ENCODE measurements at regions not wholly inside any gene's neighbourhood (a gene's known extent, or its start where the extent isn't known, plus 50 kb on each side); places are given as distances from the start of the nearest gene placed in this dataset.

DNA sequence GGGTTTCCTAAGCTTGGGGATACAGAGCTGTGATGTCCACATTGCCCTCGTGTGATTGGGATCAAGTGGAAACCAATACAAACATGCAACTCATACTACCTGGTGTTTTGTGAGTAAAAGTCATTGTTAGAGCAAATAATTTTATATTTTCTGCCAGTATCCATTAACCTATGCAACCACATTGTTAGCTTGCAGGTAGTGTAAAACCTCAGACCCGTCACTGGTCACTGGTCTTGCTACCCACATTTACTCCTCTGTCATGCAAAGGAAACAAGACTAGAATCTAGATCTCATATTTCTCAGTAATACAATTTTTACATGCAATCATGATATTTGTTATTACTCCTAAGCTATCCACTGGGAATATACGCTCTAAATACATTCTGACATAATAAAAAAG is 324.3 kb upstream of the NDST4 start:
- no peak for DNase-seq
- Mint-ChIP-seq H3K4me3 (no peak overlapping the region), H3K9me3 (peaks cover 42% of the 10 kb centered on the region), H3K4me1 (ENCODE audit: low read depth) (no peaks in the 10 kb centered on the region), H3K27ac (no peak overlapping the region), H3K27me3 (ENCODE audit: insufficient read depth) (no peaks in the 10 kb centered on the region), H3K36me3 (ENCODE audit: low read depth) (no peaks in the 10 kb centered on the region)
- TF ChIP-seq, protein P1, sequence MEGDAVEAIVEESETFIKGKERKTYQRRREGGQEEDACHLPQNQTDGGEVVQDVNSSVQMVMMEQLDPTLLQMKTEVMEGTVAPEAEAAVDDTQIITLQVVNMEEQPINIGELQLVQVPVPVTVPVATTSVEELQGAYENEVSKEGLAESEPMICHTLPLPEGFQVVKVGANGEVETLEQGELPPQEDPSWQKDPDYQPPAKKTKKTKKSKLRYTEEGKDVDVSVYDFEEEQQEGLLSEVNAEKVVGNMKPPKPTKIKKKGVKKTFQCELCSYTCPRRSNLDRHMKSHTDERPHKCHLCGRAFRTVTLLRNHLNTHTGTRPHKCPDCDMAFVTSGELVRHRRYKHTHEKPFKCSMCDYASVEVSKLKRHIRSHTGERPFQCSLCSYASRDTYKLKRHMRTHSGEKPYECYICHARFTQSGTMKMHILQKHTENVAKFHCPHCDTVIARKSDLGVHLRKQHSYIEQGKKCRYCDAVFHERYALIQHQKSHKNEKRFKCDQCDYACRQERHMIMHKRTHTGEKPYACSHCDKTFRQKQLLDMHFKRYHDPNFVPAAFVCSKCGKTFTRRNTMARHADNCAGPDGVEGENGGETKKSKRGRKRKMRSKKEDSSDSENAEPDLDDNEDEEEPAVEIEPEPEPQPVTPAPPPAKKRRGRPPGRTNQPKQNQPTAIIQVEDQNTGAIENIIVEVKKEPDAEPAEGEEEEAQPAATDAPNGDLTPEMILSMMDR (IDR thresholded peaks at IDR 0.05): no peak

GRCh38 chr4:115433491-115433890 is 320.1 kb upstream of the NDST4 start:
- TF ChIP-seq, protein P1 (IDR thresholded peaks at IDR 0.05): no peak
- Mint-ChIP-seq H3K36me3 (ENCODE audit: low read depth) (no peaks in the 10 kb centered on the region), H3K27me3 (ENCODE audit: insufficient read depth) (no peaks in the 10 kb centered on the region), H3K9me3 (peaks cover 43% of the 10 kb centered on the region), H3K4me3 (no peak overlapping the region), H3K27ac (no peak overlapping the region), H3K4me1 (ENCODE audit: low read depth) (no peaks in the 10 kb centered on the region)
- no peak for DNase-seq

GRCh38 chr4:115430024-115430423 is 316.6 kb upstream of the NDST4 start:
- no peak for DNase-seq
- Mint-ChIP-seq H3K4me1 (ENCODE audit: low read depth) (no peaks in the 10 kb centered on the region), H3K4me3 (no peak overlapping the region), H3K9me3 (peaks cover 26% of the 10 kb centered on the region), H3K27ac (no peak overlapping the region), H3K36me3 (ENCODE audit: low read depth) (no peaks in the 10 kb centered on the region), H3K27me3 (ENCODE audit: insufficient read depth) (no peaks in the 10 kb centered on the region)
- TF ChIP-seq, protein P1 (IDR thresholded peaks at IDR 0.05): no peak

DNA sequence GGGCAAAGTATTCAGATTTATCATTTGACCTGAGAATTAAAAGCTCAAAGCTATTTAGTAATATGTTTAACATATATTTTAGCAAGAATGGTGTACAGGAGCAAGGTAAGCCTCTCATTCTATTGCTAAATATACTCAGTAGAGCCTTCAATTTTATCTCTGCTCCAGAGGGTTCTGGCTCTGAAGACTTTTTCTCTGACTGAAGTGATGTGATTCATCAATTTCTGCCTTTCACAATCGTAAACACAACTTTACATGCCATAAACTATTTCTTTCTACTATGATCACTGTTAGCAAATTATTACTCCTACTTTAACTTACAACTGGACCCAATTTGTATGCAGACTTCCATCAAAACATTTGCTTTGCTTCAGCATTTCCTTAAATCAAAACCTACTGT is 315.0 kb upstream of the NDST4 start:
- Mint-ChIP-seq H3K36me3 (ENCODE audit: low read depth) (no peaks in the 10 kb centered on the region), H3K27ac (no peak overlapping the region), H3K4me1 (ENCODE audit: low read depth) (no peaks in the 10 kb centered on the region), H3K4me3 (no peak overlapping the region), H3K27me3 (ENCODE audit: insufficient read depth) (no peaks in the 10 kb centered on the region), H3K9me3 (peaks cover 22% of the 10 kb centered on the region)
- TF ChIP-seq, protein P1 (IDR thresholded peaks at IDR 0.05): no peak
- no peak for DNase-seq

DNA sequence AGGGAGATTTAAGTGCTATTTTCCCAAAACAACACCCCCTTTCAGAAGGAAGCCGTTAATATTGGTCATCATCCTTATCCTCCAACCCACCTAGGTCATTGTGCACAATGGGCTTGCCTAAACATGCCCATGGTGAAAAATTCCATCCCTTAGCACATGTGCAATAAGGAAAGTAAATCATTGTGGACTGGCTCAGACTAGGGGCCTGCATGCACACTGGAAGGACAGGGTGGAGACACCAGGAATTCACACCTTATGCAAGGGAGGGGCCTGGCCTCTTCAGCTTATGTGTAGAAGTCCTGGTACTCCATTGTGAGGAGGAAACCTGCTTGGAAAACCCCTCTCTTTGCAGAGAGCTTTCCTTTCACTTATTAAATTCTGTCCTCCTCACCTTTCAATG is 311.4 kb upstream of the NDST4 start:
- no peak for DNase-seq
- no peak overlapping the region for H3K27ac Mint-ChIP-seq
- H3K4me1 Mint-ChIP-seq (ENCODE audit: low read depth): no peaks in the 10 kb centered on the region
- no peaks in the 10 kb centered on the region for H3K36me3 Mint-ChIP-seq (ENCODE audit: low read depth)
- H3K27me3 Mint-ChIP-seq (ENCODE audit: insufficient read depth): no peaks in the 10 kb centered on the region
- H3K4me3 Mint-ChIP-seq: no peak overlapping the region
- TF ChIP-seq, protein P1 (IDR thresholded peaks at IDR 0.05): no peak
- H3K9me3 Mint-ChIP-seq: peaks cover 24% of the 10 kb centered on the region

Measured in HFFc6 (cell line).